ENCODE measurements at regions not wholly inside any gene's neighbourhood (a gene's known extent, or its start where the extent isn't known, plus 50 kb on each side); places are given as distances from the start of the nearest gene placed in this dataset.
A peak's percentile ranks its signal among the peaks of the same experiment; 100 is the strongest.
"Not testable (repeated sequence)": the region's sequence is repeated elsewhere in the genome, so short reads cannot be mapped to it uniquely, and the experiment has no call there.

- DNase-seq (ENCODE audit: low spot score) = no peak
These were observed 252.6 kb upstream of the ANKRD30A start for GRCh38 chr10:36872702-36873393.

- no peak for DNase-seq (ENCODE audit: low spot score)
These were observed 284.6 kb upstream of the ANKRD30A start for GRCh38 chr10:36840788-36841187.

DNA sequence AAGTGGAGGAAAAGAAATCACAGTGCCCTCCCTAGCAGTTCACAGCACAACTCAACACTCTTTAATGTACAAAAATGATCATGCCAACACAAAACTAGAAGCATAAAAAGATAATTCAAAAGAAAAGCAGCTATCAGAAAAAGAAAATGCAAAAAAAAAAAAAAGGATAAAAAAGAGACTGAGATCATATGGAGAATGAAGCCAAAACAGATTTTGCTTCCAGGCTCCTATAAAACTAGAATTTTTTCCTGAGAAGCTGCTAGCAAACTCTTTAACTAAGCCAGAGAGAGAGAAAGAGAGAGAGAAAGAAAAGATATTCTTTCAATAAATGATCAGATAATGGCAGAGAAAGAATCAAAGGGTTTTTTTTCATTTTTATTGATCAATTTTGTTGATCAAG is 288.0 kb upstream of the ANKRD30A start:
- no peak for DNase-seq (ENCODE audit: low spot score)

GRCh38 chr10:36819781-36820180 is 305.6 kb upstream of the ANKRD30A start:
- DNase-seq (ENCODE audit: low spot score) = no peak

DNA sequence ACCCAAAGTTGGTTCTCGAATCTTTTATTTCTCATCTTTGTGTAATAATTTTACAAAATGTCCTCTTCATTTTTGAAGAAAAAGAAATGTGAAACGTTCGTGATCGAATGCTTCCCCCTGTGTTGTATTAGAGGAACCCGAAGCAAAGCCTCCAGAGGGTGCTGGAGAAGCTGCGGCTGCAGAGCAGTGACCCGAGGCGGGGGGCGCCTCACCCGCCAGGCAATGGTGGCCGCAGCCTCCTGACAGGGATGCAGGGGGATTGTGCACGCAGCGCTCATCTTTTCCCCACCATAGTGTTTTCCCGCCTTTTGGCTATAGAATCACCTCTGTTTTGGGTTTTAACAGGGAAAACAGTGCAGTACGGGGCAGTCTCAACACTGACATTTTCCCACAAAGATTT is 307.5 kb upstream of the ANKRD30A start:
- no peak for DNase-seq (ENCODE audit: low spot score)

- no peak for DNase-seq (ENCODE audit: low spot score)
These were observed 316.6 kb upstream of the ANKRD30A start for GRCh38 chr10:36808625-36809362.

DNA sequence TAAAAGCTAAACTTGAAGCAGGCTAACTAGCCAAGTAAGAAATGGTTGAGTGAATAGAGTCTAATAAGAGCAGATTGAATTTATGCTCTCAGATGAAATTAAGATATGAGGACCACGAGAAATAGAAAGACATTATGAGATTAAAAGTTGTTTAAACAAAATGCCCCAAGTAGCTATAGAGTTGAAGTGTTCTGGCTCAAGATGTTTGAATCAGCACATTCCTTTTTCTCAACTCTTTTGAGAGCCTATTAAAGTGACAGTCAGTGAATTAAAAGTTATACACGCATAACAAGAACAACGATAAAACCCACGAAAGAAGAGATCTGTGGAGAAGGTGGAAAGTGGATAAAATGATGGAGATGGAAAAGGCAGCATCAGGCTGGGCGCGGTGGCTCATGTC is 322.2 kb upstream of the ANKRD30A start:
- no peak for DNase-seq (ENCODE audit: low spot score)

DNA sequence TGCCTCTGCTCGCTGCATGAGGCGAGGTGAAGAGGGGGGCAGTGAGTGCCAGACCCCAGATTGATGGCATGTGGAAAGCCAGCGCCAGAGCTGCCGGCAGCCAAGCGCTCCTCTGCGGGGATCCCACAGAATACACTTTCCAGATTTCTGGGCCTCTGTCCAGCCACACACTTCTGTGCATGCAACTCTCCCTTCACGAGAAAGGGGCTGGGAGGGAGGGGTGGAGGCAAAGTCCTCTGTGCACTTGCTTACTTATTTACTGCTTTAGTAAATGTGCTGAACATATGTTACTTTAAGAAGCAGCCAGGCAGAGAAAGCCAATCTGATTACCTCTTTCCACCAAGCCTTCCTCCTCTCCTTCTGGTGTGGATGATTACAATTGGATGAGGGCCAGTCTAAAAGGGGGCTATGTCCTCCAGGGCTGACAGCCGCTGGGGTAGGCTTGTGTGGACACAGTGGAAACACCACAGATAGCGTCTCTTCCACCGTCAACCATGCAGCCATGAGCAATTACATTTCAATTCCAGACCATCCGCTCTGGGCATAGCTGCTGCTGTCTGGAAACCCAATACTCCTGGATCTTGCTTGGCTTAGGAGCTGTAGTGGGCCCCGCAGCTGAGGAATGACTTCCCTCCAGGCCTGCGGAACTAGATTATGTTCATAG is 322.8 kb upstream of the ANKRD30A start:
- no peak for DNase-seq (ENCODE audit: low spot score)

DNA sequence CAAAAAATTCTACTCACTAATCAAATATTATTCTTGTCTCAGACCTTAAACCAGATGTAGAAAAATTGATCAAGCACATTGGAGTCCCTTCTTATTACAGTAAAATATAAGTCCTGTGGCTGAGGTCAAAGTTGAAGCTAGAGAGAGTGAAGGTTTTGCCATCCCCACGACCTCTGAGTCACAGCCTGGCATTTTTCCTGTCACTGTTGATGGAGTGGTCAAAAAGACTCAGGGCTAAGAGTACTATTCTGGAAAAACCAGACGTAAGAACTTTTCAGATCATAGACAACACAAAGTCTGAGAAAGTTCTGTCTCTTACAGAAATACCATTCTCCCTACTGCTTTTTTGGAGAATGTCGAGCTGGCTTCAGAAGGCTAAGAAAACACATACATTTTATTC is 323.7 kb upstream of the ANKRD30A start:
- DNase-seq (ENCODE audit: low spot score) = no peak

DNA sequence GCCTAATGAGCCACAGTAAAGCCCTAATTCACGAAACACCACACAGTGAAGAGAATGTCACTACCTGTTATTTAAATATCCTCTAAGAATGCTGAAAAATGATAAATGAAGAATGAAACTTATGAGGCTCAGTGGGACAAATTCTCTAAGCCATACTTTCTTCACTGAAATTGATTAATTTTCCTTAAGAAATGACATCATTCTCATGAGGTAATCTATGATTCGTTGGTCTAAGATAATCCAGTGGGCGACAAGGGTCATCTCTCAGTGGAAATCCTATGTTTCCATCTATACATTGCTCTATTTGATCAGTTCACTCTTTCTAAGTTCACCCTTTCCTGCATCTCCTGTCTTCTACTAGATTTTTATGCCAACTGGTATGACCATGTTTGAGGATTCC is 330.4 kb upstream of the ANKRD30A start:
- DNase-seq (ENCODE audit: low spot score) = no peak

GRCh38 chr10:36789974-36790373 is 335.4 kb upstream of the ANKRD30A start:
- DNase-seq (ENCODE audit: low spot score) = no peak

GRCh38 chr10:36788152-36788551 is 337.2 kb upstream of the ANKRD30A start:
- DNase-seq (ENCODE audit: low spot score) = no peak

DNA sequence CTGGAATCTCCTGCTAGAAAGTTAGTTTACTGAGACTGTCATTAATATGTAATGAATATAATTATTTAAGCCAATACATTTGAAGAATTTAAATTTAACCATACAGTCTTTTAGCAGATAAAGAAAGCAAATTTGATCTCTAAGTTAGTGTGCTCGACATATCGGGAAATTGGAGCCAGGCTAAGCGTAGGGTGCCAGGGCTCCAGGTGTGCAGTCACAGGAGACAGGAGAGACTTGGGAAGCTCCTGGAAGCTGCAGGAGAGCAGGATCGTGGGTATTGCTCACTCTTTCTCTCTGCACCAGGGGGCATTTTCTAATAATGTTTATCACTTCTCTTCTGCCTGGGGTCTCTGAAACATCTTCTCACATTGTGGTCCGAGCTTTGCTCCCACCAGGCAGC is 342.0 kb upstream of the ANKRD30A start:
- DNase-seq (ENCODE audit: low spot score) = no peak

DNA sequence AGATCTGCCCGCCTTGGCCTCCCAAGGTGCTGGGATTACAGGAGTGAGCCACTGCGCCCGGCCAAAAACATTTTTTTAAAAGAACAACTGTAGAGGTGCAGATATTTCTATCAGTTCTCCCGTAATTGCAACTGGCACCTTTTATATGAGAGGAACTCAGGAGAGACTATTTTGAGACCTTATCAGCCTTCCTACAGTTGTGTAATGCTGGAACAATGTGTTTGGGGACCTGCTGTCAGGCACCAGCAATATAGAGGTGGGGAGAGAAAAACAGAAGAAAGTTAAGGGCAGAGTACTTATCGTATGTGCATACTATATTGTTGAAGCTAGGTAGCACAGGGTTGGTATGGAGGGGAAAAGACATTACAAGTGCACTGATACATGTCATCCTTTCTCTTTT is 343.8 kb upstream of the ANKRD30A start:
- DNase-seq (ENCODE audit: low spot score) = no peak

- DNase-seq (ENCODE audit: low spot score) = no peak
These were observed 345.2 kb upstream of the ANKRD30A start for GRCh38 chr10:36780158-36780557.

DNA sequence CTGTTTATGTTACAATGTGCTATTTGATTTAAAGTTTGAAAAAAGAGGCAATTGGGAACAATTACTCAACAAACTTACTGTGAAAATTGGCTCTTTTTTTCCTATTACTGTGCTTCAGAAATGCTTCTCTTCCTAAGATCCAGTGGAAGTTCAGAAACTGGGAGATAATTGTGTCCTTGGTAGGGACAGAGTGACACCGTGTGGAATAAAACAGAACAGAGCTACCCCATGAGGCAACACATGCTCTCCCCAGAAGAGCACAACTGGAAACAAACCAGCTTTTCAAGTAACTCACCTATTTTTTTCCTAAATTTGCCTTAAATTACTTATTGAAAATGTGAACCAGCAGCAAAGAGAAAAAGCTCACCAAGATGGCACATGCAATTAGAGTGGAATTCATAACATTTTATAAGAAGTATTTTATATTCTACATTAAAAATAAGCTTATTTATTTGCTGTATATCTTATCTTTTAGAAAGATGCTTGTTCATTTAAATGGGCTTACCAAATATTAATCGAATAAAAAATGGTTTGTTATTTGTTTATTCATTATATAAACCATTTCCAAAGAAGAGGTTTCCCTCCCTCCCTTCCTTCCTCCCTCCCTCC is 346.1 kb upstream of the ANKRD30A start:
- DNase-seq (ENCODE audit: low spot score) = peak; percentile 47

GRCh38 chr10:36778651-36779050 is 346.7 kb upstream of the ANKRD30A start:
- DNase-seq (ENCODE audit: low spot score) = no peak

DNA sequence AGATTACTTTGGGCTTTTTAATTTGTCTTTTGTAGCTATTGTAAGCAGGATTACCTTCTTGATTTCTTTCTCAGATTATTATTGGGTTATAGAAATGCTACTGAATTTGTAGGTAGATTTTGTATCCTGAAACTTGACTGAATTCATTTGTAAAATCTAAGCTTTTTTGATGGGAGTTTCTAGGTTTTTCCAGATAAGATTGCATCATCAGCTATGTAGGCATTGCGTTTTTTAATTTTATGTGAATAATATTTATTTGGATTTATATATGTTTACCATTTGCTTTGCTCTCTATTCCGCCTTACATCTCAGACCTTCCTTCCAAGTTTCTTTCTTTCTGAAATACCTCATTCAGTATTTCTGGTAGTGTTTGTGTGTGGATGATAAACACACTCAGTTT is 351.7 kb upstream of the ANKRD30A start:
- DNase-seq (ENCODE audit: low spot score) = no peak

DNA sequence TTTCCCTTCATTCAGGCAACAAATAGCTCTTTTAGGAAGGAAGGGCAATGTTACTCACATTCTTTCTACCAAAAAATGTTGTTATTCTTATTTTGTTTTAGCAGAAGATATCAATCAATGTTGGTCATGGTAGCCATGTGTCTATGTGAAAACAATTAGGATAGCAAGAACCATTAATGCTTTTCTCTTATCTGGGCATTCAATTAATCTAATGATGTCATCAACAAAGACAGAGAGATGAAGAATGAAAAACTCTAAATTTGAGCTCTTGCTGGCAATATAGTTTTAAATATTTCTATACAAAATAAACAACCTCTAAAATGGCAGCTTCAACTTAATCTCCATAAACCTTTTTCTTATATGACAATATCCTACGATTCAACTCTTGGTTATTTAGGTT is 353.7 kb upstream of the ANKRD30A start:
- DNase-seq (ENCODE audit: low spot score) = no peak

GRCh38 chr10:36769741-36770140 is 355.7 kb upstream of the ANKRD30A start:
- DNase-seq (ENCODE audit: low spot score) = not testable (repeated sequence)

GRCh38 chr10:36766940-36767339 is 358.5 kb upstream of the ANKRD30A start:
- DNase-seq (ENCODE audit: low spot score) = no peak

DNA sequence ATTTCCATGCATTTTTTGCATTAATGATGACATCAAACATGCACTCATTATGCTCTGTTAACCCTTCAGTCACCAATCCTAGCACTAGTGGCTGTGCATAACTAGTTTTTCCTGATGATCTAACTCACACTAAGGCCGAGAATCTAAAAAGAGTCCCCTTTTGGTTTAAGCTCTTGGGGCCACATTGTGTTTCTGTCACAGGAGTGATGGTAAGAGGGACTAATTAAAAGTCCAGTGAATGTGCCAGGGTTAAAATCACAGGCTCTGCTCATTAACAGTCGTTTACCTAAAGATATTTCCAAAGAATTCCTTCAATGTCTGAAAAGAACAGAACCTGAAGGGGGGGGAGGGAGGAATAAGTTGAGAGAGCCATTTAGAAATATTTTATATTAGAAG is 359.0 kb upstream of the ANKRD30A start:
- no peak for DNase-seq (ENCODE audit: low spot score)

All from ecto neural progenitor cell (in vitro differentiated cells).